ENCODE measurements at regions not wholly inside any gene's neighbourhood (a gene's known extent, or its start where the extent isn't known, plus 50 kb on each side); places are given as distances from the start of the nearest gene placed in this dataset.

GRCh38 chr1:68745451-68745850 is 248.6 kb upstream of the DEPDC1 start:
- no peak for TF ChIP-seq CTCF (IDR thresholded peaks at IDR 0.05; ENCODE audit: insufficient read depth, low read length)
- TF ChIP-seq SPI1 (IDR thresholded peaks at IDR 0.05; ENCODE audit: borderline replicate concordance, low read depth) = no peak
- TF ChIP-seq REST (IDR thresholded peaks at IDR 0.05; ENCODE audit: insufficient replicate concordance, low read depth) = no peak
- TF ChIP-seq GABPA (IDR thresholded peaks at IDR 0.05; ENCODE audit: low read depth) = no peak
- TF ChIP-seq POLR2AphosphoS5 (IDR thresholded peaks at IDR 0.05; ENCODE audit: low read depth) = no peak

Measured in HL-60 (cell line).